Activated T-cell treated with anti-CD3 and anti-CD28 coated beads, Interleukin-2, amount 50 U/mL, for 72 hours (primary cell): ENCODE measurements at regions not wholly inside any gene's neighbourhood (a gene's known extent, or its start where the extent isn't known, plus 50 kb on each side); places are given as distances from the start of the nearest gene placed in this dataset.

ENCODE experiments used
- ATAC-seq, 2 donors: fragments of 150-1000 bp; cut with Tn5 transposase; replicated peaks in 1 of 2; 2 replicates each; pipeline ENCODE4 v1.10.0; 2021; ENCODE audit warnings: moderate library complexity in 2 of 2, mild to moderate bottlenecking in 1 of 2
- DNase-seq, 2 donors: peaks; one replicate each; pipeline ENCODE4 v3.0.0; 2021 to 2022; ENCODE audit warnings: mixed read lengths in 1 of 2
- H3K27ac Mint-ChIP-seq: one replicate; pipeline ENCODE4 v1.8.0; 2022; ENCODE audit warnings: mild to moderate bottlenecking, moderate library complexity, mixed read lengths
- H3K27me3 Mint-ChIP-seq: one replicate; pipeline ENCODE4 v1.8.0; 2022; ENCODE audit warnings: low read depth, mixed read lengths
- H3K36me3 Mint-ChIP-seq, 2 donors: one replicate each; pipeline ENCODE4 v1.8.0; 2022; ENCODE audit warnings: mixed read lengths in 2 of 2, mild to moderate bottlenecking in 1 of 2; ENCODE audit not compliant: insufficient read depth in 2 of 2
- H3K4me1 Mint-ChIP-seq: one replicate; pipeline ENCODE4 v1.8.0; 2022; ENCODE audit warnings: low read depth, mixed read lengths
- H3K4me3 Mint-ChIP-seq, 2 donors: one replicate each; pipeline ENCODE4 v1.8.0; 2022; ENCODE audit warnings: mild to moderate bottlenecking in 2 of 2, mixed read lengths in 2 of 2, moderate library complexity in 2 of 2
- H3K9me3 Mint-ChIP-seq, 2 donors: one replicate each; pipeline ENCODE4 v1.8.0; 2022; ENCODE audit warnings: mixed read lengths in 2 of 2

- ATAC-seq (no peak), DNase-seq (no peak)
- Mint-ChIP-seq H3K36me3 (peaks cover 0 to 2% of the 10 kb centered on the region in 2 donors), H3K9me3 (peaks cover 0 to 6% of the 10 kb centered on the region in 2 donors), H3K4me1 (no peaks in the 10 kb centered on the region), H3K4me3 (no peak overlapping the region), H3K27ac (no peak overlapping the region), H3K27me3 (no peaks in the 10 kb centered on the region)
These were observed 56.6 kb downstream of the SPRY2 start for GRCh38 chr13:80284290-80284689.

- DNase-seq (no peak), ATAC-seq (no peak)
- Mint-ChIP-seq H3K4me1 (no peaks in the 10 kb centered on the region), H3K27ac (no peak overlapping the region), H3K9me3 (peaks cover 0 to 5% of the 10 kb centered on the region in 2 donors), H3K4me3 (no peak overlapping the region), H3K36me3 (peaks cover 0 to 2% of the 10 kb centered on the region in 2 donors), H3K27me3 (no peaks in the 10 kb centered on the region)
These were observed 62.2 kb downstream of the SPRY2 start for GRCh38 chr13:80278706-80279105.

GRCh38 chr13:80276371-80277289 lies 64.3 kb downstream of the SPRY2 start:
- ATAC-seq (no peak), DNase-seq (no peak)
- no peaks in the 10 kb centered on the region for H3K36me3 Mint-ChIP-seq
- H3K9me3 Mint-ChIP-seq = peaks cover 2 to 3% of the 10 kb centered on the region in 2 donors
- H3K27ac Mint-ChIP-seq = no peak overlapping the region
- H3K27me3 Mint-ChIP-seq = no peaks in the 10 kb centered on the region
- no peaks in the 10 kb centered on the region for H3K4me1 Mint-ChIP-seq
- H3K4me3 Mint-ChIP-seq = no peak overlapping the region

- Mint-ChIP-seq H3K9me3 (peaks cover 2 to 3% of the 10 kb centered on the region in 2 donors), H3K4me3 (no peak overlapping the region), H3K4me1 (no peaks in the 10 kb centered on the region), H3K27ac (no peak overlapping the region), H3K27me3 (no peaks in the 10 kb centered on the region), H3K36me3 (no peaks in the 10 kb centered on the region)
- ATAC-seq (no peak), DNase-seq (no peak)
These were observed 66.3 kb downstream of the SPRY2 start for GRCh38 chr13:80274643-80275042.

- DNase-seq (no peak), ATAC-seq (no peak)
- peaks cover 2 to 3% of the 10 kb centered on the region in 2 donors for H3K9me3 Mint-ChIP-seq
- H3K27me3 Mint-ChIP-seq = no peaks in the 10 kb centered on the region
- H3K36me3 Mint-ChIP-seq = no peaks in the 10 kb centered on the region
- H3K4me1 Mint-ChIP-seq = no peaks in the 10 kb centered on the region
- H3K4me3 Mint-ChIP-seq = no peak overlapping the region
- no peak overlapping the region for H3K27ac Mint-ChIP-seq
These were observed 67.2 kb downstream of the SPRY2 start for GRCh38 chr13:80273718-80274117.

GRCh38 chr13:80265348-80265747 lies 75.6 kb downstream of the SPRY2 start:
- no peak overlapping the region for H3K27ac Mint-ChIP-seq
- no peak for ATAC-seq

GRCh38 chr13:80263745-80264513 lies 77.0 kb downstream of the SPRY2 start:
- H3K27ac Mint-ChIP-seq = no peak overlapping the region

More at GRCh38 chr13:80265348-80265747, 75.6 kb downstream of the SPRY2 start:
- no peaks in the 10 kb centered on the region for H3K27me3 Mint-ChIP-seq
- no peak overlapping the region for H3K4me3 Mint-ChIP-seq
- no peak for DNase-seq
- peaks cover 3 to 12% of the 10 kb centered on the region in 2 donors for H3K9me3 Mint-ChIP-seq
- peaks cover 0 to 5% of the 10 kb centered on the region in 2 donors for H3K36me3 Mint-ChIP-seq
- H3K4me1 Mint-ChIP-seq = no peaks in the 10 kb centered on the region

GRCh38 chr13:80262051-80262695 lies 78.8 kb downstream of the SPRY2 start:
- H3K4me1 Mint-ChIP-seq = no peaks in the 10 kb centered on the region
- no peak for DNase-seq

More at GRCh38 chr13:80263745-80264513, 77.0 kb downstream of the SPRY2 start:
- no peaks in the 10 kb centered on the region for H3K27me3 Mint-ChIP-seq
- no peaks in the 10 kb centered on the region for H3K4me1 Mint-ChIP-seq
- DNase-seq = no peak
- no peak for ATAC-seq
- H3K9me3 Mint-ChIP-seq = peaks cover 3 to 12% of the 10 kb centered on the region in 2 donors
- no peak overlapping the region for H3K4me3 Mint-ChIP-seq
- peaks cover 0 to 5% of the 10 kb centered on the region in 2 donors for H3K36me3 Mint-ChIP-seq

GRCh38 chr13:80259159-80259558 lies 81.8 kb downstream of the SPRY2 start:
- Mint-ChIP-seq H3K36me3 (peaks cover 0 to 5% of the 10 kb centered on the region in 2 donors), H3K27ac (no peak overlapping the region), H3K4me3 (no peak overlapping the region), H3K4me1 (no peaks in the 10 kb centered on the region), H3K9me3 (peaks cover 3 to 10% of the 10 kb centered on the region in 2 donors), H3K27me3 (no peaks in the 10 kb centered on the region)
- DNase-seq (no peak), ATAC-seq (no peak)

More at GRCh38 chr13:80262051-80262695, 78.8 kb downstream of the SPRY2 start:
- ATAC-seq = no peak
- H3K27ac Mint-ChIP-seq = no peak overlapping the region
- no peaks in the 10 kb centered on the region for H3K27me3 Mint-ChIP-seq
- H3K36me3 Mint-ChIP-seq = peaks cover 0 to 5% of the 10 kb centered on the region in 2 donors
- peaks cover 3 to 12% of the 10 kb centered on the region in 2 donors for H3K9me3 Mint-ChIP-seq
- no peak overlapping the region for H3K4me3 Mint-ChIP-seq

- H3K9me3 Mint-ChIP-seq = peaks cover 0 to 1% of the 10 kb centered on the region in 2 donors
- no peak for DNase-seq
- H3K4me3 Mint-ChIP-seq = no peak overlapping the region
- H3K36me3 Mint-ChIP-seq = no peaks in the 10 kb centered on the region
- no peak overlapping the region for H3K27ac Mint-ChIP-seq
- H3K27me3 Mint-ChIP-seq = no peaks in the 10 kb centered on the region
- ATAC-seq = no peak
- H3K4me1 Mint-ChIP-seq = no peaks in the 10 kb centered on the region
These were observed 84.5 kb downstream of the SPRY2 start for GRCh38 chr13:80256352-80256932.

GRCh38 chr13:80255946-80256345 lies 85.0 kb downstream of the SPRY2 start:
- DNase-seq = no peak
- Mint-ChIP-seq H3K36me3 (no peaks in the 10 kb centered on the region), H3K4me3 (no peak overlapping the region), H3K9me3 (no peaks in the 10 kb centered on the region), H3K4me1 (no peaks in the 10 kb centered on the region), H3K27ac (no peak overlapping the region), H3K27me3 (no peaks in the 10 kb centered on the region)
- ATAC-seq = no peak

- Mint-ChIP-seq H3K27me3 (no peaks in the 10 kb centered on the region), H3K4me1 (no peaks in the 10 kb centered on the region), H3K4me3 (no peak overlapping the region), H3K27ac (no peak overlapping the region), H3K9me3 (no peaks in the 10 kb centered on the region), H3K36me3 (no peaks in the 10 kb centered on the region)
- ATAC-seq = no peak
- DNase-seq = no peak
These were observed 89.5 kb downstream of the SPRY2 start for GRCh38 chr13:80251403-80251802.
